Psoas muscle (tissue), 7 donors: ENCODE measurements at regions not wholly inside any gene's neighbourhood (a gene's known extent, or its start where the extent isn't known, plus 50 kb on each side); places are given as distances from the start of the nearest gene placed in this dataset.

ENCODE experiments used
- ATAC-seq, 4 donors: fragments of 200-7000 bp; cut with Tn5 transposase; one replicate each; pipeline ENCODE4 v1.9.1; 2020; ENCODE audit warnings: moderate library complexity in 3 of 4, mild to moderate bottlenecking in 2 of 4
- DNase-seq, 2 donors: peaks; one replicate each; pipeline ENCODE4 v3.0.0-alpha.2; 2020
- H3K27ac ChIP-seq: fragments of 200-600 bp; one replicate; pipeline ENCODE4 v1.8.0; 2022
- H3K27me3 ChIP-seq, 3 donors: fragments of 200-600 bp in 1 of 3; one replicate each; pipeline versions ENCODE4 v1.6.1 to v1.8.0; 2013 to 2022; ENCODE audit warnings: low read length in 2 of 3, mild to moderate bottlenecking in 2 of 3, moderate library complexity in 1 of 3; ENCODE audit not compliant: insufficient read depth in 3 of 3
- H3K36me3 ChIP-seq, 2 donors: fragments of 200-600 bp in 1 of 2; one replicate each; pipeline versions ENCODE4 v1.6.1 to v1.8.0; 2013 to 2022; ENCODE audit warnings: low read depth in 1 of 2, mild to moderate bottlenecking in 1 of 2, moderate library complexity in 1 of 2; ENCODE audit not compliant: insufficient read depth in 1 of 2
- H3K4me1 ChIP-seq: fragments of 200-600 bp; one replicate; pipeline ENCODE4 v1.8.0; 2022
- H3K4me3 ChIP-seq: fragments of 200-600 bp; one replicate; pipeline ENCODE4 v1.8.0; 2022; ENCODE audit warnings: mild to moderate bottlenecking
- H3K9me3 ChIP-seq: fragments of 200-600 bp; one replicate; pipeline ENCODE4 v1.8.0; 2022
- CTCF ChIP-seq: fragments of 200-600 bp; IDR thresholded peaks from one replicate; pipeline ENCODE4 v1.8.0; 2022; ENCODE audit warnings: antibody characterized with exemption
- WGBS, 3 donors: extraction: QIAGEN DNeasy Blood & Tissue Kit; methylation state at CpG; one replicate each; pipeline versions ENCODE4 v1.1.6 to v1.1.7; 2013; 5-methylcytosine and 5-hydroxymethylcytosine counted together
- intact Hi-C, 2 donors: fragments of 100-400 bp; cut with DNase I; formaldehyde crosslinking; loops; one replicate each; pipeline versions ENCODE4 v1.11.0 to v1.14.2; 2022
- donor health status: healthy with polysubstance abuse.
- donor health status: DM: no; HTN: no; CAD: no; lungs with moderate emphysema.
- donor health status: Bipolar disorder and iron deficiency.
- donor health status: healthy.
- donor health status: DM: yes; HTN: yes; CAD: no.
- donor health status: DM: no; HTN: no; CAD: no.
- donor health status: DM: yes; HTN: yes; CAD: no.

- DNase-seq (no peak), ATAC-seq (no peak)
- Histone ChIP-seq H3K4me1 (no peaks in the 10 kb centered on the region), H3K27ac (no peak overlapping the region), H3K27me3 (no peaks in the 10 kb centered on the region), H3K4me3 (no peak overlapping the region), H3K9me3 (no peaks in the 10 kb centered on the region), H3K36me3 (no peaks in the 10 kb centered on the region)
- 25 to 59% (median 49%) methylated on average over 5 of the region's 5 CpGs for WGBS, 3 donors
- no peak for TF ChIP-seq CTCF
- intact Hi-C loops: no loop called here
Measured at GRCh38 chrX:3216581-3217180, 129.8 kb downstream of the MXRA5 start.

- ATAC-seq (no peak), DNase-seq (no peak)
- TF ChIP-seq CTCF: no peak
- 63 to 77% (median 72%) methylated on average over 2 of the region's 2 CpGs for WGBS, 3 donors
- H3K4me3 ChIP-seq: no peak overlapping the region
- intact Hi-C loops: no loop called here
- H3K27me3 ChIP-seq: no peaks in the 10 kb centered on the region
- no peaks in the 10 kb centered on the region for H3K4me1 ChIP-seq
- no peak overlapping the region for H3K27ac ChIP-seq
- no peaks in the 10 kb centered on the region for H3K9me3 ChIP-seq
- H3K36me3 ChIP-seq: no peaks in the 10 kb centered on the region
Measured at GRCh38 chrX:3215249-3215648, 131.2 kb downstream of the MXRA5 start.

- no peak overlapping the region for H3K4me3 ChIP-seq
Measured at GRCh38 chrX:3206314-3206713, 140.1 kb downstream of the MXRA5 start.

GRCh38 chrX:3204606-3205005 is 141.8 kb downstream of the MXRA5 start:
- Histone ChIP-seq H3K4me3 (no peak overlapping the region), H3K27me3 (no peaks in the 10 kb centered on the region), H3K9me3 (peaks cover 2% of the 10 kb centered on the region), H3K36me3 (no peaks in the 10 kb centered on the region), H3K27ac (no peak overlapping the region), H3K4me1 (no peaks in the 10 kb centered on the region)
- intact Hi-C loops: no loop called here
- no peak for ATAC-seq
- WGBS, 3 donors: 40 to 50% (median 47%) methylated on average over 5 of the region's 5 CpGs
- TF ChIP-seq CTCF: no peak
- no peak for DNase-seq

More at GRCh38 chrX:3206314-3206713, 140.1 kb downstream of the MXRA5 start:
- Histone ChIP-seq H3K27ac (no peak overlapping the region), H3K36me3 (no peaks in the 10 kb centered on the region), H3K4me1 (no peaks in the 10 kb centered on the region), H3K9me3 (peaks cover 1% of the 10 kb centered on the region), H3K27me3 (no peaks in the 10 kb centered on the region)
- 84 to 91% (median 89%) methylated on average over 6 of the region's 6 CpGs for WGBS, 3 donors
- DNase-seq: no peak
- no peak for TF ChIP-seq CTCF
- ATAC-seq: no peak
- intact Hi-C loops: no loop called here

- intact Hi-C loops: no loop called here
- Histone ChIP-seq H3K9me3 (no peaks in the 10 kb centered on the region), H3K4me1 (no peaks in the 10 kb centered on the region), H3K27me3 (no peaks in the 10 kb centered on the region), H3K4me3 (no peak overlapping the region), H3K27ac (no peak overlapping the region), H3K36me3 (no peaks in the 10 kb centered on the region)
- 0 to 100% (median 50%) methylated on average over 1 of the region's 1 CpG for WGBS, 3 donors
- ATAC-seq: no peak
- no peak for DNase-seq
- no peak for TF ChIP-seq CTCF
Measured at GRCh38 chrX:3195845-3196244, 150.6 kb downstream of the MXRA5 start.
